ENCODE measurements at regions not wholly inside any gene's neighbourhood (a gene's known extent, or its start where the extent isn't known, plus 50 kb on each side); places are given as distances from the start of the nearest gene placed in this dataset.
A peak's percentile ranks its signal among the peaks of the same experiment; 100 is the strongest.

DNA sequence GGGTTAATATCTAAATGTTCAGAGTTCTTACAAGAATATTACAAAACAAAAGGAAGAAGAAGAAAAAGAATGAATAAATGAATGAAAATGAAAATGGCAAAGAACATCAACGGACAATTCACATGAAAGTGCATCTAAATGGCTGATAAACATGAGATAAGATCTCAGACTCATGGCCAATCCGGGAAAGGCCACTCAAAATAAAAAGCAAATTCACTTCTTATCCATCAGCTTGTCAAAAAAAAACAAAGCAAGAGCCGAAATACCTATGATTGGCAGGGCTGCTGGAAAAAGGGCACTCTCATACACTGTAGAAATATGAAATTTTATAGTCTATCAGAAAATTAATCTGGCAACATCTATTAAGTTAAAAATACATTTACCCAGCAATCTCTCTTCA, 103.6 kb upstream of the EDEM3 start:
- TF ChIP-seq CTCF (IDR thresholded peaks at IDR 0.05; ENCODE audit: low read length, missing control alignments) = no peak
- no peak for DNase-seq (ENCODE audit: low read depth)
- no peak overlapping the region for H3K4me3 ChIP-seq (replicated peaks; ENCODE audit: low read depth, low read length)

GRCh38 chr1:184854496-184855140, 100.0 kb upstream of the EDEM3 start:
- peak; percentile 72 for DNase-seq (ENCODE audit: low read depth)
- H3K4me3 ChIP-seq (replicated peaks; ENCODE audit: low read depth, low read length) = no peak overlapping the region
- TF ChIP-seq CTCF (IDR thresholded peaks at IDR 0.05; ENCODE audit: low read length, missing control alignments) = no peak

DNA sequence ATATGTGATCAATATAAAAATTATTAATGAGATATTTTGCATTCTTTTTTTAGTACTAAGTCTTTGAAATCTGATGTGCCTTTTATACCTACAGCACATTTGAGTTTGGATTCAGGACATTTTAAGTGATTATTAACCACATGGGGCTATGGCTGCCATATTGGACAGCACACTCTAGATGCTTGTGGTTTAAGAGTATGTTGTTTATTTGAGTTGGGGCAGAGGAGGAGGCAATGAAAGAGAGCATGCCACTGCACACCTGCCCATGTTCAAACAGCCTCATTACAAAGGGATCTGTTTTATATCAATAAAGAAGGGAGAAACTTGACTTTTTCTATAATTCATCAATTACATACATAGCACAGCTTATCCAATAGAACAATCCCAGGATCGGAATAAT, 99.4 kb upstream of the EDEM3 start:
- TF ChIP-seq CTCF (IDR thresholded peaks at IDR 0.05; ENCODE audit: low read length, missing control alignments) = no peak
- no peak overlapping the region for H3K4me3 ChIP-seq (replicated peaks; ENCODE audit: low read depth, low read length)
- DNase-seq (ENCODE audit: low read depth) = no peak

- TF ChIP-seq CTCF (IDR thresholded peaks at IDR 0.05; ENCODE audit: low read length, missing control alignments) = no peak
- DNase-seq (ENCODE audit: low read depth) = no peak
- no peak overlapping the region for H3K4me3 ChIP-seq (replicated peaks; ENCODE audit: low read depth, low read length)
These were observed 97.4 kb upstream of the EDEM3 start for GRCh38 chr1:184851822-184852746.

DNA sequence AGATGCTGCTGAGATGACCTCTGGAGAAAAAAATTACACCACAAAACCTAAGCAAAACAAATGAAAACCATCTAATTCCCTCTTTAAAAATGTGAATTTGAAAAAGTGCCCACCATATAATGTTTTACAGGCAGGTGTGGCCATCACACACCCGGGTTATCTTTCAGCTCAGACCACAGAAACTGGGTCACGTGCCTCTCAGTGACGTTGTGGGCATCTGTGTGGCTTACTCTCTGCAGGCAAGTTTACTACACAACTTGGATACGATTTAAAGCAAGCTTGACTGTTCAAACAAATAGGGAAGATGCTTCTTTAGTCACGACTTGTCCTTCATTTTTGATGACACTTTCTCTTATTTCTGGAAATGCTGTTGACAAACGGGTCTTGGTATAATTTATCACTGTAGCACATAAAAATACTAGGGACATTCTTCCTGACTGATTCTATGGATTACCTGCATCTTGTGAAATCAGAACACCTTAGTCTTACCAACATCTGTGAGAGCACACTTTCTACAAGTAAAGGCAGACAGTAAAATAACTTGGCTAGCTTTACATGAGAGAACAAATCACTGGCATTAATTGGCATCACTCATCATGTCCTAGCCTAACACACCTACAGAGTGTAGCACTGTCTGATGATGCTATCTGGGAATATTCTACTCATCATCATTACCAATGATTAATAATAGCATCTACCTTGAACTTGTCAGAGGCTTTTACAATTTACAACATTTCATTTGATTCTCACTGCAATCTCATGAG, 89.3 kb upstream of the EDEM3 start:
- TF ChIP-seq CTCF (IDR thresholded peaks at IDR 0.05; ENCODE audit: low read length, missing control alignments) = no peak
- no peak overlapping the region for H3K4me3 ChIP-seq (replicated peaks; ENCODE audit: low read depth, low read length)
- DNase-seq (ENCODE audit: low read depth) = no peak

GRCh38 chr1:184840596-184840995, 85.9 kb upstream of the EDEM3 start:
- DNase-seq (ENCODE audit: low read depth) = no peak
- no peak overlapping the region for H3K4me3 ChIP-seq (replicated peaks; ENCODE audit: low read depth, low read length)
- no peak for TF ChIP-seq CTCF (IDR thresholded peaks at IDR 0.05; ENCODE audit: low read length, missing control alignments)

All from fibroblast of pulmonary artery (primary cell).